CD14-positive monocyte (primary cell): ENCODE measurements at regions not wholly inside any gene's neighbourhood (a gene's known extent, or its start where the extent isn't known, plus 50 kb on each side); places are given as distances from the start of the nearest gene placed in this dataset.

Experiments used
- DNase-seq, 3 donors: peaks; one replicate each; pipeline ENCODE4 v3.0.0-alpha.2; 2011 to 2022
- H2AFZ ChIP-seq: 2 replicates; pipeline ENCODE4 v1.6.0; 2012; ENCODE audit warnings: mild to moderate bottlenecking, low read depth, low read length, inconsistent platforms; ENCODE audit not compliant: insufficient read depth, poor library complexity, severe bottlenecking
- H3K27ac ChIP-seq, 2 donors: 1 replicate in 1 of 2; 2 replicates in 1 of 2; pipeline ENCODE4 v1.5.1; 2012 to 2013; ENCODE audit warnings: low read length in 2 of 2, control low read depth in 1 of 2, inconsistent platforms in 1 of 2, low read depth in 1 of 2, mild to moderate bottlenecking in 1 of 2
- H3K27me3 ChIP-seq, 2 donors: one replicate each; pipeline versions ENCODE4 v1.6.0 to v1.6.1; 2011 to 2013; ENCODE audit warnings: low read length in 2 of 2; ENCODE audit not compliant: control insufficient read depth in 2 of 2, insufficient read depth in 2 of 2
- H3K36me3 ChIP-seq, 2 donors: replicated peaks in 1 of 2; 1 replicate in 1 of 2; 2 replicates in 1 of 2; pipeline versions ENCODE4 v1.5.1 to v1.6.1; 2012 to 2013; ENCODE audit warnings: low read length in 2 of 2, control low read depth in 1 of 2, inconsistent platforms in 1 of 2, mild to moderate bottlenecking in 1 of 2; ENCODE audit not compliant: insufficient read depth in 2 of 2, control insufficient read depth in 1 of 2
- H3K4me1 ChIP-seq, 2 donors: 1 replicate in 1 of 2; 2 replicates in 1 of 2; pipeline versions ENCODE4 v1.5.1 to v1.6.1; 2012 to 2013; ENCODE audit warnings: low read length in 2 of 2, control low read depth in 1 of 2, inconsistent platforms in 1 of 2, mild to moderate bottlenecking in 1 of 2, moderate library complexity in 1 of 2; ENCODE audit not compliant: insufficient read depth in 2 of 2, control insufficient read depth in 1 of 2
- H3K4me2 ChIP-seq: replicated peaks from 2 replicates; pipeline ENCODE3; 2012; ENCODE audit warnings: low read length, moderate library complexity, mild to moderate bottlenecking; ENCODE audit not compliant: poor library complexity, severe bottlenecking; ENCODE audit errors: extremely low read depth
- H3K4me3 ChIP-seq, 3 experiments: fragments of 200-600 bp in 1 of 3; sonication (generic) in 1 of 3; replicated peaks in 1 of 3; 1 replicate in 2 of 3; 2 replicates in 1 of 3; pipeline ENCODE4 v1.5.1; 2011 to 2013; ENCODE audit warnings: low read length in 3 of 3, mild to moderate bottlenecking in 3 of 3, control low read depth in 2 of 3, low read depth in 2 of 3, inconsistent platforms in 1 of 3, moderate library complexity in 1 of 3
- H3K79me2 ChIP-seq: 2 replicates; pipeline ENCODE4 v1.6.0; 2012; ENCODE audit warnings: mild to moderate bottlenecking, control low read depth, inconsistent platforms, low read length, moderate library complexity; ENCODE audit not compliant: insufficient read depth
- H3K9ac ChIP-seq: 2 replicates; pipeline ENCODE4 v1.6.0; 2017; ENCODE audit warnings: low read length, mild to moderate bottlenecking; ENCODE audit not compliant: insufficient read depth, poor library complexity, severe bottlenecking
- H3K9me3 ChIP-seq, 2 donors: replicated peaks in 1 of 2; 1 replicate in 1 of 2; 2 replicates in 1 of 2; pipeline versions ENCODE4 v1.5.1 to v1.6.1; 2012 to 2013; ENCODE audit warnings: low read length in 2 of 2, control low read depth in 1 of 2; ENCODE audit not compliant: control insufficient read depth in 1 of 2, insufficient read depth in 1 of 2
- H4K20me1 ChIP-seq: 2 replicates; pipeline ENCODE4 v1.6.0; 2012; ENCODE audit warnings: mild to moderate bottlenecking, low read length, control low read depth, moderate library complexity; ENCODE audit not compliant: insufficient read depth
- H3K27ac Mint-ChIP-seq, 7 donors: one replicate each; pipeline ENCODE4 v1.8.0; 2020; ENCODE audit warnings: mild to moderate bottlenecking in 7 of 7, mixed read lengths in 7 of 7, moderate library complexity in 6 of 7, inconsistent platforms in 2 of 7
- H3K27me3 Mint-ChIP-seq, 3 donors: one replicate each; pipeline ENCODE4 v1.8.0; 2021 to 2022; ENCODE audit warnings: low read depth in 3 of 3, mild to moderate bottlenecking in 3 of 3, mixed read lengths in 3 of 3, moderate library complexity in 3 of 3, inconsistent platforms in 1 of 3
- H3K36me3 Mint-ChIP-seq, 2 donors: one replicate each; pipeline ENCODE4 v1.8.0; 2020; ENCODE audit warnings: mixed read lengths in 2 of 2, inconsistent platforms in 1 of 2, mild to moderate bottlenecking in 1 of 2
- H3K4me1 Mint-ChIP-seq: one replicate; pipeline ENCODE4 v1.8.0; 2020; ENCODE audit warnings: mild to moderate bottlenecking, mixed read lengths
- H3K4me3 Mint-ChIP-seq, 2 donors: one replicate each; pipeline ENCODE4 v1.8.0; 2020; ENCODE audit warnings: mild to moderate bottlenecking in 2 of 2, mixed read lengths in 2 of 2, moderate library complexity in 1 of 2
- H3K9me3 Mint-ChIP-seq, 7 donors: one replicate each; pipeline ENCODE4 v1.8.0; 2020 to 2022; ENCODE audit warnings: mixed read lengths in 7 of 7, mild to moderate bottlenecking in 6 of 7, moderate library complexity in 6 of 7, inconsistent platforms in 2 of 7
- WGBS: methylation state at CpG from one replicate; pipeline ENCODE4 v1.1.5; 2013; ENCODE audit warnings: missing lambda C conversion rate; ENCODE audit not compliant: insufficient coverage; 5-methylcytosine and 5-hydroxymethylcytosine counted together
- intact Hi-C, 2 donors: fragments of 100-400 bp; cut with micrococcal nuclease; formaldehyde crosslinking; loops; one replicate each; pipeline versions ENCODE4 v1.15.0 to v1.15.1; 2023
- TF ChIP-seq, protein P1 (sequence below): fragments of 200-600 bp; IDR thresholded peaks from one replicate; pipeline ENCODE4 v1.8.0; 2022; ENCODE audit warnings: antibody characterized with exemption, mild to moderate bottlenecking

GRCh38 chr2:53424902-53425301 lies 342.7 kb upstream of the CHAC2 start:
- no peaks in the 10 kb centered on the region for H3K79me2 ChIP-seq
- H3K27me3 Mint-ChIP-seq: peaks cover 1 to 4% (median 2%) of the 10 kb centered on the region in 3 donors
- no peak overlapping the region for H3K4me2 ChIP-seq
- TF ChIP-seq, protein P1, sequence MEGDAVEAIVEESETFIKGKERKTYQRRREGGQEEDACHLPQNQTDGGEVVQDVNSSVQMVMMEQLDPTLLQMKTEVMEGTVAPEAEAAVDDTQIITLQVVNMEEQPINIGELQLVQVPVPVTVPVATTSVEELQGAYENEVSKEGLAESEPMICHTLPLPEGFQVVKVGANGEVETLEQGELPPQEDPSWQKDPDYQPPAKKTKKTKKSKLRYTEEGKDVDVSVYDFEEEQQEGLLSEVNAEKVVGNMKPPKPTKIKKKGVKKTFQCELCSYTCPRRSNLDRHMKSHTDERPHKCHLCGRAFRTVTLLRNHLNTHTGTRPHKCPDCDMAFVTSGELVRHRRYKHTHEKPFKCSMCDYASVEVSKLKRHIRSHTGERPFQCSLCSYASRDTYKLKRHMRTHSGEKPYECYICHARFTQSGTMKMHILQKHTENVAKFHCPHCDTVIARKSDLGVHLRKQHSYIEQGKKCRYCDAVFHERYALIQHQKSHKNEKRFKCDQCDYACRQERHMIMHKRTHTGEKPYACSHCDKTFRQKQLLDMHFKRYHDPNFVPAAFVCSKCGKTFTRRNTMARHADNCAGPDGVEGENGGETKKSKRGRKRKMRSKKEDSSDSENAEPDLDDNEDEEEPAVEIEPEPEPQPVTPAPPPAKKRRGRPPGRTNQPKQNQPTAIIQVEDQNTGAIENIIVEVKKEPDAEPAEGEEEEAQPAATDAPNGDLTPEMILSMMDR: no peak
- intact Hi-C loops: no loop called here
- no peak overlapping the region for H3K27ac ChIP-seq
- no peaks in the 10 kb centered on the region for H3K36me3 ChIP-seq
- no peaks in the 10 kb centered on the region for H3K36me3 Mint-ChIP-seq
- H3K4me1 ChIP-seq: no peaks in the 10 kb centered on the region
- H3K27me3 ChIP-seq: no peaks in the 10 kb centered on the region
- no peak overlapping the region for H2AFZ ChIP-seq
- no peaks in the 10 kb centered on the region for H3K4me1 Mint-ChIP-seq
- no peaks in the 10 kb centered on the region for H3K9me3 ChIP-seq
- no peak overlapping the region for H3K9ac ChIP-seq
- H4K20me1 ChIP-seq: no peaks in the 10 kb centered on the region
- WGBS: 69% methylated on average over 2 of the region's 3 CpGs
- no peak overlapping the region for H3K27ac Mint-ChIP-seq
- no peak for DNase-seq
- no peak overlapping the region for H3K4me3 ChIP-seq
- no peak overlapping the region for H3K4me3 Mint-ChIP-seq
- H3K9me3 Mint-ChIP-seq: peaks cover 0 to 4% (median 0%) of the 10 kb centered on the region in 7 donors

- Histone ChIP-seq H2AFZ (no peak overlapping the region), H3K27me3 (no peaks in the 10 kb centered on the region), H3K36me3 (no peaks in the 10 kb centered on the region), H3K9me3 (no peaks in the 10 kb centered on the region), H4K20me1 (no peaks in the 10 kb centered on the region), H3K27ac (no peak overlapping the region), H3K4me1 (no peaks in the 10 kb centered on the region), H3K9ac (no peak overlapping the region), H3K4me2 (no peak overlapping the region), H3K79me2 (no peaks in the 10 kb centered on the region), H3K4me3 (no peak overlapping the region)
- Mint-ChIP-seq H3K9me3 (peaks cover 0 to 3% (median 0%) of the 10 kb centered on the region in 7 donors), H3K27ac (no peak overlapping the region), H3K36me3 (no peaks in the 10 kb centered on the region), H3K4me1 (no peaks in the 10 kb centered on the region), H3K27me3 (peaks cover under 1 to 5% (median 3%) of the 10 kb centered on the region in 3 donors), H3K4me3 (no peak overlapping the region)
- intact Hi-C loops: no loop called here
- DNase-seq: no peak
- 81% methylated on average over 2 of the region's 3 CpGs for WGBS
- TF ChIP-seq, protein P1: no peak
These were observed 344.1 kb upstream of the CHAC2 start for GRCh38 chr2:53423465-53423864.
